Fibroblast of lung (primary cell): ENCODE measurements at regions not wholly inside any gene's neighbourhood (a gene's known extent, or its start where the extent isn't known, plus 50 kb on each side); places are given as distances from the start of the nearest gene placed in this dataset.

ENCODE experiments used
- CTCF ChIP-seq, 2 donors: IDR thresholded peaks in 1 of 2; conservative IDR thresholded peaks in 1 of 2; 1 replicate in 1 of 2; 2 replicates in 1 of 2; pipeline ENCODE4 v1.5.1; 2011 to 2012; ENCODE audit warnings: low read length in 2 of 2, control low read depth in 1 of 2, inconsistent platforms in 1 of 2, low read depth in 1 of 2, mild to moderate bottlenecking in 1 of 2
- EZH2 ChIP-seq: IDR thresholded peaks from 2 replicates; pipeline ENCODE4 v1.5.1; 2012; ENCODE audit warnings: low read length, control low read depth, mild to moderate bottlenecking; ENCODE audit errors: missing control alignments

- TF ChIP-seq CTCF (conservative IDR thresholded peaks at IDR 0.05 in 1 of 2, IDR thresholded peaks at IDR 0.05 in 1 of 2; ENCODE audit: low read depth in 1 of 2, low read length in 2 of 2): no peak
- TF ChIP-seq EZH2: no peak
These were observed 339.2 kb downstream of the FOXA2 start for GRCh38 chr20:22245139-22245538.
